Gastrocnemius medialis (tissue), 4 donors: ENCODE measurements at regions not wholly inside any gene's neighbourhood (a gene's known extent, or its start where the extent isn't known, plus 50 kb on each side); places are given as distances from the start of the nearest gene placed in this dataset.

Experiments
- ATAC-seq, 2 donors: fragments of 150-250 bp; one replicate each; pipeline ENCODE4 v1.9.1; 2016
- DNase-seq, 2 donors: peaks; one replicate each; pipeline ENCODE4 v3.0.0-alpha.2; 2019
- H3K27ac ChIP-seq, 4 donors: fragments of 200-600 bp; sonication (generic); 1 replicate in 1 of 4; 2 replicates in 3 of 4; pipeline ENCODE4 v1.5.1; 2016 to 2018; ENCODE audit warnings: mild to moderate bottlenecking in 2 of 4, moderate library complexity in 1 of 4
- H3K27me3 ChIP-seq, 3 donors: fragments of 200-600 bp; sonication (generic) in 2 of 3; 1 replicate in 1 of 3; 2 replicates in 2 of 3; pipeline versions ENCODE4 v1.5.1 to v1.6.0; 2016 to 2019; ENCODE audit warnings: mild to moderate bottlenecking in 1 of 3, moderate library complexity in 1 of 3
- H3K36me3 ChIP-seq, 2 donors: fragments of 200-600 bp; sonication (generic) in 1 of 2; one replicate each; pipeline ENCODE4 v1.5.1; 2017 to 2018
- H3K4me1 ChIP-seq, 2 donors: fragments of 200-600 bp; sonication (generic) in 1 of 2; one replicate each; pipeline ENCODE4 v1.5.1; 2016 to 2017; ENCODE audit warnings: mild to moderate bottlenecking in 2 of 2
- H3K4me3 ChIP-seq, 4 donors: fragments of 200-600 bp; sonication (generic) in 3 of 4; 1 replicate in 1 of 4; 2 replicates in 3 of 4; pipeline ENCODE4 v1.5.1; 2016 to 2019; ENCODE audit warnings: mild to moderate bottlenecking in 2 of 4
- H3K9me3 ChIP-seq, 3 donors: fragments of 200-600 bp; sonication (generic) in 2 of 3; 1 replicate in 1 of 3; 2 replicates in 2 of 3; pipeline ENCODE4 v1.5.1; 2016 to 2019
- POLR2A ChIP-seq, 2 donors: fragments of 450-650 bp; IDR thresholded peaks; one replicate each; pipeline ENCODE4 v1.6.1; 2017; ENCODE audit warnings: antibody characterized with exemption in 2 of 2, mild to moderate bottlenecking in 2 of 2, moderate library complexity in 2 of 2
- in situ Hi-C, 4 donors: fragments of 200-750 bp; cut with MboI; loops; one replicate each; pipeline versions ENCODE4 v1.15.0 to v1.8.0; 2017; ENCODE audit warnings: low sequenced_read_pairs in 4 of 4
- intact Hi-C: fragments of 100-400 bp; cut with DNase I; formaldehyde crosslinking; loops from one replicate; pipeline ENCODE4 v1.15.1; 2023; ENCODE audit warnings: low total_unique reads
- TF ChIP-seq, protein P1 (sequence below), 5 experiments: fragments of 450-650 bp in 3 of 5; fragments of 200-600 bp in 2 of 5; sonication (generic) in 2 of 5; IDR thresholded peaks in 4 of 5; conservative IDR thresholded peaks in 1 of 5; 1 replicate in 4 of 5; 2 replicates in 1 of 5; pipeline ENCODE4 v1.5.1; 2016 to 2019; ENCODE audit warnings: antibody characterized with exemption in 5 of 5, mild to moderate bottlenecking in 3 of 5, moderate library complexity in 3 of 5

DNA sequence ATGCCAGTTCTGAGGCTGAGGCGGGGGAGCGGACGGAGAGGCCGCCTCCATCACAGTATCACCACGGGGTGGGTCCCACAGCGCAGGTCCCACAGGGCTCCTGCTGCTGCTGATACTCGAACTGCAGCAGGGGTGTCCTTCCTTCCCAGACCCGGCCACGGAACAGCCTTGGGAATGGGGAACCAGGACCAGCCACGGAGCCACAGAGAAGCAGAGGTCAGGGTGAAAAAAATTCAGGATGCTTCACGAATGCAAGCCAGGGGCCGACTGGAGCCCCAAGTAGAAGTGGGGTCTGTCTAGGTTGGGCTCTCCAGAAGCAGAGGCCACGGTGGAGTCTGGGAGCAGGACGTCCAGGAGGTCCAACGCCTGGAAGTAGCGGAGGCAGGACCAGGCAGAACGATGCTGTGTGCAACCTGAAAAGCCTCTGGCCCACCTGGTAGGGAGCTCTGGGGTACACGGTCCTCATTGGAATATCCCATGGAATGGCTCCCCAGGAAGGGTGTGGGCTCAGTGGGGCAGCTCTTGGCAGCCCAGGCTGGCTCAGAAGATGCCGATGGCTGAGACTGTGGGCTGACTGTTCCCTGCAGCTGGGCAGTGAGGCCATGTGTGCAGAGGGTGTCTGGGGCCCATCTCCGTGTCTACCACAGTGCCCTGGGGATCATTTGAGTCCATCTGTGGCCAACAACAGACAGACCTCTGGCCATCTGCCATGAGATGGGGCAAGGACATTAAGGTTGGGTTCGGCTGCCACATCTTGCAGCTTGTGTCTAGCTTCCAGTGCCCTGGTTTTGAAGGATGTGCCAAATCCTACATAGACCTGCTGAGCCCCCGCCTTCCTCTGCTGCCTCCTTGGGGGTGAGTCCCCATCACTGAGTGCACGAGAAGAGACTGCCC lies 66.9 kb upstream of the FCN1 start:
- Histone ChIP-seq H3K4me1 (no peaks in the 10 kb centered on the region), H3K4me3 (no peak overlapping the region), H3K27me3 (no peaks in the 10 kb centered on the region), H3K36me3 (no peaks in the 10 kb centered on the region), H3K27ac (no peak overlapping the region), H3K9me3 (no peaks in the 10 kb centered on the region)
- in situ Hi-C loops (no loop called here), intact Hi-C loops (no loop called here)
- DNase-seq: no peak
- ATAC-seq: no peak
- no peak for TF ChIP-seq POLR2A (IDR thresholded peaks at IDR 0.05)
- TF ChIP-seq, protein P1, sequence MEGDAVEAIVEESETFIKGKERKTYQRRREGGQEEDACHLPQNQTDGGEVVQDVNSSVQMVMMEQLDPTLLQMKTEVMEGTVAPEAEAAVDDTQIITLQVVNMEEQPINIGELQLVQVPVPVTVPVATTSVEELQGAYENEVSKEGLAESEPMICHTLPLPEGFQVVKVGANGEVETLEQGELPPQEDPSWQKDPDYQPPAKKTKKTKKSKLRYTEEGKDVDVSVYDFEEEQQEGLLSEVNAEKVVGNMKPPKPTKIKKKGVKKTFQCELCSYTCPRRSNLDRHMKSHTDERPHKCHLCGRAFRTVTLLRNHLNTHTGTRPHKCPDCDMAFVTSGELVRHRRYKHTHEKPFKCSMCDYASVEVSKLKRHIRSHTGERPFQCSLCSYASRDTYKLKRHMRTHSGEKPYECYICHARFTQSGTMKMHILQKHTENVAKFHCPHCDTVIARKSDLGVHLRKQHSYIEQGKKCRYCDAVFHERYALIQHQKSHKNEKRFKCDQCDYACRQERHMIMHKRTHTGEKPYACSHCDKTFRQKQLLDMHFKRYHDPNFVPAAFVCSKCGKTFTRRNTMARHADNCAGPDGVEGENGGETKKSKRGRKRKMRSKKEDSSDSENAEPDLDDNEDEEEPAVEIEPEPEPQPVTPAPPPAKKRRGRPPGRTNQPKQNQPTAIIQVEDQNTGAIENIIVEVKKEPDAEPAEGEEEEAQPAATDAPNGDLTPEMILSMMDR (IDR thresholded peaks at IDR 0.05 in 4 of 5, conservative IDR thresholded peaks at IDR 0.05 in 1 of 5): no peak

DNA sequence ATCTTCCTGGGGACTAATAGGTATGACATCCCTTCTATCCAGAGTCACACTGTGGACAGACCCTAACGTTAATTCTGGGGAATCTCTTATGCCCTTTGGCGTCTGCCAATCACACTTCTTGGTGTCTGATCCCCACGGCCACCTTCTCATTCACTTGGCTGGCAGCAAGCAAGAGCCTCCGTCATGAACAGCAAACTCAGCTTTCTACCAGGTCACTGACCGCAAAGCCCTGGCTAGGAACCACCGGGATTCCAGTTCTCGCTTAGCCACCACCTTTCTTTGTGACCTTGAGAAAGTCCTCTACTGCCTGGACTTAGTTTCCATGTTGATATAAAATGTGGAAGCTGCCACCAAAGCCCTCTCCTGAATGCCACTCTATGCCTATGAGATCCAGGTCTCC lies 67.7 kb upstream of the FCN1 start:
- Histone ChIP-seq H3K27me3 (no peaks in the 10 kb centered on the region), H3K27ac (no peak overlapping the region), H3K4me1 (no peaks in the 10 kb centered on the region), H3K4me3 (no peak overlapping the region), H3K36me3 (no peaks in the 10 kb centered on the region), H3K9me3 (no peaks in the 10 kb centered on the region)
- ATAC-seq (no peak), DNase-seq (no peak)
- intact Hi-C loops: no loop called here
- TF ChIP-seq, protein P1 (IDR thresholded peaks at IDR 0.05 in 4 of 5, conservative IDR thresholded peaks at IDR 0.05 in 1 of 5): no peak
- TF ChIP-seq POLR2A (IDR thresholded peaks at IDR 0.05): no peak
- in situ Hi-C loops: no loop called here

DNA sequence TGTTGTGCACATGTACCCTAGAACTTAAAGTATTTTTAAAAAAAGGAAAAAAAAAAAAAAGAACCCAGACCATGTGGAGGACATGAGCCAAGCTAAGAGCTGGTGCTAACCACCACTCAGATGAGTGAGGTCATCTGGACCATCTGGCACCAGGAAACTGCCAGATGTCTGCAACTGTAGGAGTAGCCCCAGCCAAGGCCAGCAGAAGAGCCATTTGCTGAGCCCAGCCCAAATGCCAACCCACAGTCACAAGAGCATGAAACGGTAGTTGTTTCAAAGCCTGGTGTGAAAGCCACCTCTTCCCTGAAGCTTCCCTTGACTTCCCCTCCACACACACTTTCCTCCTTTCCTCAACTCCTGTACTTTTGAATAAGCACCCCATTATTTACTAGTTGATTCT lies 69.2 kb upstream of the FCN1 start:
- Histone ChIP-seq H3K4me1 (no peaks in the 10 kb centered on the region), H3K27ac (no peak overlapping the region), H3K27me3 (no peaks in the 10 kb centered on the region), H3K4me3 (no peak overlapping the region), H3K9me3 (no peaks in the 10 kb centered on the region), H3K36me3 (no peaks in the 10 kb centered on the region)
- intact Hi-C loops (no loop called here), in situ Hi-C loops (no loop called here)
- ATAC-seq (no peak), DNase-seq (no peak)
- TF ChIP-seq, protein P1 (IDR thresholded peaks at IDR 0.05 in 4 of 5, conservative IDR thresholded peaks at IDR 0.05 in 1 of 5): no peak
- TF ChIP-seq POLR2A (IDR thresholded peaks at IDR 0.05): no peak

DNA sequence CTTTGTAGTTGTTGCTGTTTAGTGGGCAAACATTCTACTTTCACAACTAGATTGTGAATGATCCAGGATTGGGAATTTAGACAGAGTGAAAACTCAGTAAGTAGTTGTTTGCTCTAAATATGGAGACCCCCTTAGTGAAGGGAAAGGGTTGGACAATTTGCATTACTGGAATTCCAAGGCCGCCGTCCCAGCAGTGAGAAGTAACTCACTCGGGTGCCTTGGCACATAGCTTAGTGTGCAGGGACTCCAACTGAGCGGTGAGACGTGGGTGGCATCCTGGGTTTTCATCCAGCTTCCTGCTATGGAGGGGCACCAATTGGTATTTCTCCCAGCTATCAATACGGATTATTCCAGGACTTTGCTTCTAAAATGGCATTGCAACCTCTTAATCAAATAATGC lies 69.7 kb upstream of the FCN1 start:
- H3K4me1 ChIP-seq: no peaks in the 10 kb centered on the region
- no peaks in the 10 kb centered on the region for H3K9me3 ChIP-seq
- H3K27me3 ChIP-seq: no peaks in the 10 kb centered on the region
- no peak overlapping the region for H3K27ac ChIP-seq
- H3K36me3 ChIP-seq: no peaks in the 10 kb centered on the region
- intact Hi-C loops: no loop called here
- TF ChIP-seq POLR2A (IDR thresholded peaks at IDR 0.05): no peak
- TF ChIP-seq, protein P1 (IDR thresholded peaks at IDR 0.05 in 4 of 5, conservative IDR thresholded peaks at IDR 0.05 in 1 of 5): no peak
- DNase-seq (no peak), ATAC-seq (no peak)
- in situ Hi-C loops: no loop called here
- no peak overlapping the region for H3K4me3 ChIP-seq
